Caki2 (cell line): ENCODE measurements at regions not wholly inside any gene's neighbourhood (a gene's known extent, or its start where the extent isn't known, plus 50 kb on each side); places are given as distances from the start of the nearest gene placed in this dataset.

ENCODE experiments used
- DNase-seq: peaks from one replicate; pipeline ENCODE4 v3.0.0-alpha.2; 2015; ENCODE audit warnings: low read depth
- in situ Hi-C: cut with HindIII; loops from 2 replicates; pipeline ENCODE4 v1.10.0; 2016; ENCODE audit warnings: low sequenced_read_pairs, low pct_unique_long_range_greater_than_20kb, mixed read lengths

GRCh38 chr4:128347175-128347868 lies 59.7 kb upstream of the PGRMC2 start:
- DNase-seq: no peak
- in situ Hi-C loops: no loop called here

GRCh38 chr4:128346054-128346716 lies 58.6 kb upstream of the PGRMC2 start:
- in situ Hi-C loops: no loop called here
- DNase-seq: no peak

GRCh38 chr4:128345650-128346049 lies 58.0 kb upstream of the PGRMC2 start:
- no peak for DNase-seq
- in situ Hi-C loops: no loop called here

GRCh38 chr4:128342762-128343161 lies 55.1 kb upstream of the PGRMC2 start:
- DNase-seq: no peak

GRCh38 chr4:128341634-128342033 lies 54.0 kb upstream of the PGRMC2 start:
- in situ Hi-C loops: no loop called here
- no peak for DNase-seq

More at GRCh38 chr4:128342762-128343161, 55.1 kb upstream of the PGRMC2 start:
- in situ Hi-C loops: no loop called here

- peak; percentile 38 for DNase-seq
- in situ Hi-C loops: no loop called here
Observed at GRCh38 chr4:128338634-128339355, 51.2 kb upstream of the PGRMC2 start.

- no peak for DNase-seq
- in situ Hi-C loops: no loop called here
Observed at GRCh38 chr4:128337863-128338262, 50.2 kb upstream of the PGRMC2 start.
